Neural progenitor cell (in vitro differentiated cells): ENCODE measurements at regions not wholly inside any gene's neighbourhood (a gene's known extent, or its start where the extent isn't known, plus 50 kb on each side); places are given as distances from the start of the nearest gene placed in this dataset.

Experiments used
- EZH2 ChIP-seq: fragments of 200-600 bp; sonication (generic); IDR thresholded peaks from 2 replicates; pipeline ENCODE4 v1.6.1; 2017; ENCODE audit warnings: antibody characterized with exemption, mild to moderate bottlenecking, moderate library complexity
- EZH2phosphoT487 ChIP-seq: fragments of 200-600 bp; sonication (generic); IDR thresholded peaks from 2 replicates; pipeline ENCODE4 v1.6.1; 2017; ENCODE audit warnings: antibody characterized with exemption
- TF ChIP-seq, protein P1 (sequence below): fragments of 200-600 bp; sonication (generic); IDR thresholded peaks from 2 replicates; pipeline ENCODE4 v1.5.1; 2017; ENCODE audit warnings: antibody characterized with exemption, mild to moderate bottlenecking

DNA sequence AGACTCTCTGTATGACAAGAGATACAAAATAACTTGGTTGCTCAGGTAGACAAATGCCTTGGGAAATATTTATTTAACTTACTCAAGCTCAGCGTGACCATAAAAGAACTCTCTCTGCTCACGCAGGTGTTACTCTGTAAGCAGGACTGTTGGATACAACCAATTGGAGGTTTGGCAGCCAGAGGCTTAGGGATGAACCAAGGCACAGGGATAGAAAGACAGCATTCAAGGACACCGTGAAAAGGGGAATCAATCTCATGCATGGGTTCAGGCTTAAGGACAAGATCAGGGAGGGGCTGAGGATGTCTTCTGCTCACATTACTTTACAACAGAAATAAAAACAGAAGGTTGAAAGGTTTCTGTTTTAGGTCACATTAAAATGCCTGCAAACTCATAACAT is 389.0 kb upstream of the BRINP1 start:
- TF ChIP-seq EZH2 (no peak), EZH2phosphoT487 (no peak)
- TF ChIP-seq, protein P1, sequence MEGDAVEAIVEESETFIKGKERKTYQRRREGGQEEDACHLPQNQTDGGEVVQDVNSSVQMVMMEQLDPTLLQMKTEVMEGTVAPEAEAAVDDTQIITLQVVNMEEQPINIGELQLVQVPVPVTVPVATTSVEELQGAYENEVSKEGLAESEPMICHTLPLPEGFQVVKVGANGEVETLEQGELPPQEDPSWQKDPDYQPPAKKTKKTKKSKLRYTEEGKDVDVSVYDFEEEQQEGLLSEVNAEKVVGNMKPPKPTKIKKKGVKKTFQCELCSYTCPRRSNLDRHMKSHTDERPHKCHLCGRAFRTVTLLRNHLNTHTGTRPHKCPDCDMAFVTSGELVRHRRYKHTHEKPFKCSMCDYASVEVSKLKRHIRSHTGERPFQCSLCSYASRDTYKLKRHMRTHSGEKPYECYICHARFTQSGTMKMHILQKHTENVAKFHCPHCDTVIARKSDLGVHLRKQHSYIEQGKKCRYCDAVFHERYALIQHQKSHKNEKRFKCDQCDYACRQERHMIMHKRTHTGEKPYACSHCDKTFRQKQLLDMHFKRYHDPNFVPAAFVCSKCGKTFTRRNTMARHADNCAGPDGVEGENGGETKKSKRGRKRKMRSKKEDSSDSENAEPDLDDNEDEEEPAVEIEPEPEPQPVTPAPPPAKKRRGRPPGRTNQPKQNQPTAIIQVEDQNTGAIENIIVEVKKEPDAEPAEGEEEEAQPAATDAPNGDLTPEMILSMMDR = no peak
